Epithelial cell of proximal tubule (primary cell): ENCODE measurements at regions not wholly inside any gene's neighbourhood (a gene's known extent, or its start where the extent isn't known, plus 50 kb on each side); places are given as distances from the start of the nearest gene placed in this dataset.

Experiments
- DNase-seq: peaks from one replicate; pipeline ENCODE4 v3.0.0-alpha.2; 2011; ENCODE audit warnings: low read depth
- H3K4me3 ChIP-seq: 2 replicates; pipeline ENCODE4 v1.5.1; 2011; ENCODE audit warnings: low read depth, mild to moderate bottlenecking, low read length
- TF ChIP-seq, protein P1 (sequence below): conservative IDR thresholded peaks from 2 replicates; pipeline ENCODE4 v1.5.1; 2012; ENCODE audit warnings: low read depth, mild to moderate bottlenecking, low read length

DNA sequence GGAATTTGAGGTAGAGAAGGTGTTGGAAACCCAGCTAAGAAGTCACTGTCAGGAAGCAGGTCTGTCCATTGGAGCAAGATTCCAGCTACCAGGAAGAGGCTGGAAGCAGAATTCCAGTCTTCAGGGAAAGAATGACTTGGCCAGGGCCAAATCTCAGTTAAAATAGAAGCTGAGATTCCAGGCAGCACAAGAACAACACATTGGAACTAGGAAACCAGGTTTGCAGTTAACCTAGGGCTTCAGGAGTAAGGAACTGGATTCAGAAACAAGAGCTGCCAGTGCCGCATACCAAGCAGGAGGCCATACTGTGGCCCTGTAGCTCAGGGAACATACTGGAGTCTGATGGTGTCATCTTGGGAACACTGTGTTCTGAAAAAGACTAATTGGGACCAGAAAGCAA, 73.7 kb upstream of the FUCA2 start:
- TF ChIP-seq, protein P1, sequence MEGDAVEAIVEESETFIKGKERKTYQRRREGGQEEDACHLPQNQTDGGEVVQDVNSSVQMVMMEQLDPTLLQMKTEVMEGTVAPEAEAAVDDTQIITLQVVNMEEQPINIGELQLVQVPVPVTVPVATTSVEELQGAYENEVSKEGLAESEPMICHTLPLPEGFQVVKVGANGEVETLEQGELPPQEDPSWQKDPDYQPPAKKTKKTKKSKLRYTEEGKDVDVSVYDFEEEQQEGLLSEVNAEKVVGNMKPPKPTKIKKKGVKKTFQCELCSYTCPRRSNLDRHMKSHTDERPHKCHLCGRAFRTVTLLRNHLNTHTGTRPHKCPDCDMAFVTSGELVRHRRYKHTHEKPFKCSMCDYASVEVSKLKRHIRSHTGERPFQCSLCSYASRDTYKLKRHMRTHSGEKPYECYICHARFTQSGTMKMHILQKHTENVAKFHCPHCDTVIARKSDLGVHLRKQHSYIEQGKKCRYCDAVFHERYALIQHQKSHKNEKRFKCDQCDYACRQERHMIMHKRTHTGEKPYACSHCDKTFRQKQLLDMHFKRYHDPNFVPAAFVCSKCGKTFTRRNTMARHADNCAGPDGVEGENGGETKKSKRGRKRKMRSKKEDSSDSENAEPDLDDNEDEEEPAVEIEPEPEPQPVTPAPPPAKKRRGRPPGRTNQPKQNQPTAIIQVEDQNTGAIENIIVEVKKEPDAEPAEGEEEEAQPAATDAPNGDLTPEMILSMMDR = no peak
- H3K4me3 ChIP-seq = no peak overlapping the region

DNA sequence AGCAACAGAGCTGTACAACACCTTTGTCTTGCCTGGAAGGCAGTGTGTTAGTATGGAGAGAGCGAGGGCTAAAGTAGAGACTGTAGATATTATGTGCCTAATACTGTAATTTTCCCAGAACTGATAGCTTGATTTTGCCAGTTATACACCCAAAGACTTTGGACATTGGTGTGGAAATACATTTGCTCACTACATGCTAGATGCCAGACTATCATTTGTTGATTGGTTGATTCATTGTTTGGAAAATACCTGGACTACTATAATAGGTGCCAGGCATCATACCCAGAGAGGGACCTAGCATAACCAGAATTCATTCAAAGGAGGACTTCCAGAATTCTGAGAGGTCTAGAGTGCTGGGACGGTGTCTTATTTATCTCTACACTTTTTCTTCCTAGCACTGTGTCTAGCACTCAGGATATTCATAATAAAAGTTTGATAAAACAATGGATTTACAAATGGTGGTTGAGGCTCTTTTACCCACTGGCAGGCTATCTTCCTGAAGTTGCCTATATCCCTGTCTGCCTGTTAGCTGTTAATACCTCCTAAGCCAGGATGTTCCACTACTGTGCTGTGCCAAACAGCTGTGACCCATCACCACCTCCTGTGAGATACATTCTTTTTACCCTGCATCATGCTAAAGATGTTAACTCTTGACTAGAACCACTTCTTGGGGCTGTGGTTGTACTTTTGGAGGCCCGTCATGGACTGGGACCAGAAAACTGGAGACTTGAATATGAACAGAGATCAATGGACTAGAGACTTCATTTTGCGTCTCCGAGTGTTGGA, 72.2 kb upstream of the FUCA2 start:
- TF ChIP-seq, protein P1 = no peak
- no peak overlapping the region for H3K4me3 ChIP-seq
- DNase-seq = no peak

More for the DNA sequence above, 73.7 kb upstream of the FUCA2 start:
- DNase-seq = no peak

DNA sequence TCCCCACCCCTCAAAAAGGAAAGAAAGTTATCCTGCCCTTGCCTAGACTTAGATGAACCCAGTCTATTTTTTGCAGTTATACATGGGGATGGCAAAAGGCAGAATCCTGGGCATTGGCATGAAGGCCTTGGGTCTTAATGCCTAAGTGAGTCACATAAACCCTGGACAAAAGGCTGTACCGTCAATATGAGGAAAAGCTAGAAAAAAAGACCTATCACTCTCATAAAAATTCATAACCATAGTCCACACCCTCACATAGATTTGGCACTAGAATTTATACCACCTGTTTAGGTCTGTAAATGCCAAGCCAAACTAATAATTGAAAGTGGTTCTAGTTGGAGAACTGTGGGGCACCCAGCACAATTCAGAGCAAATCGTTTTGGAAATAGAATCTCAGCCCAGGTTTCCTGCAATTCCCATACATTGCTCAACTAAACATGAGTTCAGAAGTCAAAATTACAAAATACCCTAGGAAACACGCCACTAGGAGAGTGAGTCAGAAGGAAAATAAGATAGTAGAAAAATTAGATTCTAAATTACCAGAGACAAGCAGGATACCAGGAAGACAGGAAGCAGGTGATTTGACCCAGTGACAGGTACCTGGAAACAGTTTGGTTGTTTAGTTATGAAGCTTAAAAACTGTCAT, 70.4 kb upstream of the FUCA2 start:
- TF ChIP-seq, protein P1 = no peak
- no peak overlapping the region for H3K4me3 ChIP-seq
- no peak for DNase-seq

DNA sequence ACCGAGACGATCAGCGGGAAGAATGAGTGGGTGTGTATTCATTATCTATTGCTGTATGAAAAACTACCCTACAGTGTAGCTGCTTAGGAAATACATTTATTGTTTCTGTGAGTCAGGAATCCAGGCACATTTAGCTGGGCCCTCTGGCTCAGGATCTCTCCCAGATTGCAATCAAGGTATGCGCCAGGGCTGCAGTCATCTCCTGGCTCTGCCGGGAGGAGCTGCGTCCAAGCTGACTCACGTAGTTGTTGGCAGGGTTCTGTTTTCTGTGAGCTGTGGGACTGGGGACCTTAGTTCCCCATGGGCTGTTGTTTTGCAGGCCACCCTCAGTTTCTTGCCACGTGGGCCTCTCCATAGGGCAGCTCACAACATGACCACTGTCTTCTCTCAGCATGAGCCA, 68.2 kb upstream of the FUCA2 start:
- no peak overlapping the region for H3K4me3 ChIP-seq
- DNase-seq = no peak
- TF ChIP-seq, protein P1 = no peak

DNA sequence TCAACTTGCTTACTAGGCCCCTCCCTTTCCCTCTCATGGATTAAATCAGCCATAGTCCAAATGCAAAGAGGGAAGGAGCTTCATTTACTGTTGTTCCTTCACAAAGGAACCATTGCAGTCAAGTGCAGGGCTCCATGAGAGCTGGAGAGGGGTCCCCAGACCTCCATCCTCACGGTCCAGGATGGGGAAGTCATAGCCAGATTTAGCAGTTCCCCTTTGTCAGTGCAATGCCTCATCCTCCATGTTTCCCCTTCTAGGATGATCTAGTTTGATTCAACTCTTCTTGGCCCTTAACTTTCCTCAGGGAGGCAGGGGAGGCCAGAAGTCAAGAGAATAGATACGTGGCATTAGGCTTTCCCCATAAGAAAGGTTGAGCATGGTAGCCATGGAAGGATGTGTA, 66.5 kb upstream of the FUCA2 start:
- no peak for DNase-seq
- TF ChIP-seq, protein P1 = no peak
- no peak overlapping the region for H3K4me3 ChIP-seq

DNA sequence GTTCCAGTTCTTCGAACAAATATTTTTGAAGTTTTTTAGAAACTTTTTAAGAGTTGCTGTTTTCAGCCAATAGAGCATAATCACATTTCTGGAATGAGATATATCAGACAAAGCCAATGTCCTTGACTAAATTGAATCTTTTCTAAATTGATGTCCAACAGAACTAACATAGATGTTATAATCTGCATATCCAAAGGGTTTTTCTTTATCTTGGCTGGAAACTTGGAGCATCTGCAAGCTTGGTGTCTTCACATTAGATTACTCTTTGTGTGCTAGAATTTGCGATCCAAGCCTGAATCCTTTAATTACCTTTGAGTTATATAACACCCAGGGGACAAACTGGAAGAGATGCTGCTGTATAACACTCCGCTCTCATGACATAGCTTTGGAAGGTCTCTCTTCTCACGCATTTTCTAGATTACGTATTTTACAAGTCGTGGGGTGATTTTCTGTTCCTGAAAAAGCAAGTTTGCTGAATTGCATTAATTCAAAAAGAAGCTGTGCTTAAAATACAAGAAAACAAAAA, 64.4 kb upstream of the FUCA2 start:
- TF ChIP-seq, protein P1 = no peak
- DNase-seq = no peak
- no peak overlapping the region for H3K4me3 ChIP-seq
